ENCODE measurements at regions not wholly inside any gene's neighbourhood (a gene's known extent, or its start where the extent isn't known, plus 50 kb on each side); places are given as distances from the start of the nearest gene placed in this dataset.

- DNase-seq, result no peak
- in situ Hi-C loops (cut with MboI; ENCODE audit: low pct_unique_long_range_greater_than_20kb, low sequenced_read_pairs), result no loop called here
These were observed 73.9 kb downstream of the TEX29 start for GRCh38 chr13:111394211-111394922.

DNA sequence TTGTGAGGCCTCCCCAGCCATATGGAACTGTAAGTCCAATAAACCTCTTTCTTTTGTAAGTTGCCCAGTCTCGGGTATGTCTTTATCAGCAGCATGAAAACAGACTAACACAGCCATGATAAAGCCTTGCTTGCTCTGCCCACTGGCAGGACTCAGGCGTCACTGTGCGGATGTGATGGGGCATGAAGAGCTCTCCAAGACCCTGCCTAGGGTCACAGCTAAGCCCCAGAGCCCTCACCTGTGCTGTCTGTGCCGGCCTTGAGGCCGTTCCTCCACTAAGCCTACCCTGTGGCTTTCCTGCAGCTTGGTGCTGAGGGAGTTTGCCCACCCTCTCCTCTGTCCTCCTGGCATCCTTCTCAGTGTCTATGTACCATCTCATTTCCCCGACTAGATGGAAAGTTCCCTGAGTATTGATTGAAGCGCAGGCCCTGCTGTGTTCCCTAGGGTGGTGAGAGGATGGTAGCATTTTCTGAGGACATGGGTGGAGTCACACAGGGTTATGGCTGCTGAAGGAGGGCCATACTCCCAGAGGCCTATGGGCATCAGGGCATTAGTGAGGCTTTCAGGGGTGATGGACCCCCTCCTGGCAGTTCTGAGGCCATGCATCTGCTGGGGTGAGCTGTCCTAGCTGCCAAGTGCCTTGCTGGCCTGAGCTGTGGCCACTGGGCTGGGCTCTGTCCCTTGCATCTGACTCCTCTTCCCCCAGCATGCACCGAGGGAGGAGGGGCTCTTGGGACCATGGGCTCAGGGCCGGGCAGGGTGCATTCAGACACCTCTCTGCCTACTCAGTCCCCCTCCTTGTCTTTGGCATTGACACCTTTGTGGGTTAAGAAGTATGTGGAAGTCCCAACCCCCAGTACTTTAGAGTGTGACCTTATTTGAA, 75.3 kb downstream of the TEX29 start:
- in situ Hi-C loops (cut with MboI; ENCODE audit: low pct_unique_long_range_greater_than_20kb, low sequenced_read_pairs), result no loop called here
- DNase-seq, result no peak

- in situ Hi-C loops (cut with MboI; ENCODE audit: low pct_unique_long_range_greater_than_20kb, low sequenced_read_pairs), result no loop called here
- DNase-seq, result no peak
These were observed 76.0 kb downstream of the TEX29 start for GRCh38 chr13:111396457-111396856.

- DNase-seq, result no peak
- in situ Hi-C loops (cut with MboI; ENCODE audit: low pct_unique_long_range_greater_than_20kb, low sequenced_read_pairs), result no loop called here
These were observed 76.9 kb downstream of the TEX29 start for GRCh38 chr13:111397202-111397880.

GRCh38 chr13:111398196-111398595, 77.8 kb downstream of the TEX29 start:
- DNase-seq, result no peak
- in situ Hi-C loops (cut with MboI; ENCODE audit: low pct_unique_long_range_greater_than_20kb, low sequenced_read_pairs), result no loop called here

- in situ Hi-C loops (cut with MboI; ENCODE audit: low pct_unique_long_range_greater_than_20kb, low sequenced_read_pairs), result no loop called here
- no peak for DNase-seq
These were observed 78.4 kb downstream of the TEX29 start for GRCh38 chr13:111398715-111399299.

DNA sequence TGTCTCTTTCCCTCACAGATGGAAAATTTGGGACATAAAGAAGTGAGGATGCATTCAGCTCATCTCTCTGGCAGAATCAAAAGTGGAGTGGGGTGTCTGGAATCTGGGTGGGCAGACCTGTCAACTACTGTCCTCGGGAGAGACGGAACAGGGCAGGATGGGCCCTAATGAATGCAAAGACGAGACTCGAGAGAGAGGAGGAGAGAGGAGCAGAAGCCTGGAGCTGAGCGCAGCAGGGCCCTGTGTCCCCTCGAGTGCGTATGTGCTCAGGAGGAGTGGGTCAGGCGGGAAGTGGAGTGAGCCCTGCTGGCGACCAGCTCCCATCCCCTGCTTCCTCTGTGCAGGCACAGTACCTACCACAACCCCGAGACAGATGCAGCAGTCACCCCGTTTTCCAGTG, 78.9 kb downstream of the TEX29 start:
- in situ Hi-C loops (cut with MboI; ENCODE audit: low pct_unique_long_range_greater_than_20kb, low sequenced_read_pairs), result no loop called here
- DNase-seq, result no peak

- no peak for DNase-seq
- in situ Hi-C loops (cut with MboI; ENCODE audit: low pct_unique_long_range_greater_than_20kb, low sequenced_read_pairs), result no loop called here
These were observed 79.5 kb downstream of the TEX29 start for GRCh38 chr13:111399776-111400538.

DNA sequence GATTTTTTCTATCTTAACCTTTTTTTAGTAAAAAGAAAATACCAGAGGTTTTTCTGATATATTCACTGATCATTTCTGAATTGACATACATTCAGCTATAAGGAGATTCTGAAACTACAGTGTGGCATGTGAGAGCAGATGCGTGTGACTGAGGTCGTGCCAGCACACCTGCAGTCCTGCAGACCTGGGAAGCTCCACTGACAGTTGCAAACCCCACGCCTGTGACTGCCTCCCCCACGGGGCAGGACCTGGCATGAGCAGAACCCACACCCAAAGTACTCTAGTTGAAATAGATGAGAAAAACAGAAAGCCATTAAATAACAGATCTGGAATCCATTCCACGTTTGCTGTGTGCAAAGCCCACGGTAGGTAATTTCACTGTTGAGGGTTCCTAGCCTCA, 80.7 kb downstream of the TEX29 start:
- in situ Hi-C loops (cut with MboI; ENCODE audit: low pct_unique_long_range_greater_than_20kb, low sequenced_read_pairs), result no loop called here

DNA sequence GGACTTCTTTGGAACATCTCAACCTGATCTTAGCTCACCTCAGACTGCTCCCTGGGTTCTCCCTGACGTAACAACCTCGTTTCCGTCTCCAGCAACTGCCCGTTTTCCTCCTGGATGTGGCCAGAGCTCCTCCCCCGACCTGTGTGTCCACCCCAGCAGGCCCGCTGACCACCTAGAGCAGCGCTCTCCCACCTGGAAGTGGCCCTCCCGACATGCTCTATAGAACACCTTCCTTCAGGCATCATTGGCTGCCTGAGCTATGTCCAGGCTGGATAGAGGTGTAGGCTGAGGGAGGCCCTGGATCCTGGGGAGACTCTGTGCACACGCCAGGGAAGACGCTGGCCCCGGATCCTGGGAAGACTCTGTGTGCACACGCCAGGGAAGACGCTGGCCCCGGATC, 81.3 kb downstream of the TEX29 start:
- in situ Hi-C loops (cut with MboI; ENCODE audit: low pct_unique_long_range_greater_than_20kb, low sequenced_read_pairs), result no loop called here
- DNase-seq, result no peak

More for the DNA sequence above, 80.7 kb downstream of the TEX29 start:
- DNase-seq, result no peak

DNA sequence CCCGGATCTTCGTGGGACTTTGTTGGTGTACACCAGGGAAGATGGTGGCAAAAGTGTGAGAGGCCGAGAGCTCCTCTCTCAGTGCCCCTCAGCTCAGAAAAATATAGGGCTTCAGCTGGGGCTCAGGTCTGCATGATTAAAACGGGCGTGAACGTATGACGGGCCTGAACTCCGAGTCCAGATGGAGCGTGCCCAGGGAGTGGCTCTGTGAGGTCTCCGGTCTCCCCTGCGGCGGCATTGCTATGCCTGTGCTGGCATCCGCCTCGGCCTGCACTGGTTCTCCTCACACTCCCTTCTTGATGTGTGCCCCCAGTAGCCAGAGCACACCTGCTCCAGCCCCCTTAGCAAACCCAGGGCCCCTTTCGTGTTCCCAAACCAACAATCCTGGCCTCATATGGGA, 82.0 kb downstream of the TEX29 start:
- in situ Hi-C loops (cut with MboI; ENCODE audit: low pct_unique_long_range_greater_than_20kb, low sequenced_read_pairs), result no loop called here
- no peak for DNase-seq

DNA sequence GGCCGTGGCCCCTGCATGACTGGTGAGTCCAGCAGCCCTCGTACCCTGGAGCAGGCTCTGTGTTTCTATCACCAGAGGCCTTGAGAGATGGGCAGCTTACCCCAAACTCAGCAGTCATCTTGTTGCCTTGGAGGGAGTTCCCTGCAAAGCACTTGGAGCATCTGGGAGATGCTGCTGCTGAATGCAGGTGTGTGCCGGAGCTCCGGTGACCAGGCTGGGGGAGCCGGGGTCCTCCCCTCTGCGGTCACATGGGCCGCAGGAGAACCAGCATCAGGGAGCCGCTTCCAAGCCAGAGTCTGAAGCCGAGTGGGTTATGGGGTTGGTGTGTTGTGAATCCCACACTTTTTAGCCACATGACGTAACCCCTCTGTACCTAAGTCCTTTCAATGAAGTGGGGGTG, 82.8 kb downstream of the TEX29 start:
- in situ Hi-C loops (cut with MboI; ENCODE audit: low pct_unique_long_range_greater_than_20kb, low sequenced_read_pairs), result no loop called here
- no peak for DNase-seq

GRCh38 chr13:111404746-111405145, 84.3 kb downstream of the TEX29 start:
- no peak for DNase-seq
- in situ Hi-C loops (cut with MboI; ENCODE audit: low pct_unique_long_range_greater_than_20kb, low sequenced_read_pairs), result no loop called here

GRCh38 chr13:111406636-111407035, 86.2 kb downstream of the TEX29 start:
- DNase-seq, result no peak
- in situ Hi-C loops (cut with MboI; ENCODE audit: low pct_unique_long_range_greater_than_20kb, low sequenced_read_pairs), result no loop called here

- no peak for DNase-seq
- in situ Hi-C loops (cut with MboI; ENCODE audit: low pct_unique_long_range_greater_than_20kb, low sequenced_read_pairs), result no loop called here
These were observed 87.1 kb downstream of the TEX29 start for GRCh38 chr13:111407381-111408131.

DNA sequence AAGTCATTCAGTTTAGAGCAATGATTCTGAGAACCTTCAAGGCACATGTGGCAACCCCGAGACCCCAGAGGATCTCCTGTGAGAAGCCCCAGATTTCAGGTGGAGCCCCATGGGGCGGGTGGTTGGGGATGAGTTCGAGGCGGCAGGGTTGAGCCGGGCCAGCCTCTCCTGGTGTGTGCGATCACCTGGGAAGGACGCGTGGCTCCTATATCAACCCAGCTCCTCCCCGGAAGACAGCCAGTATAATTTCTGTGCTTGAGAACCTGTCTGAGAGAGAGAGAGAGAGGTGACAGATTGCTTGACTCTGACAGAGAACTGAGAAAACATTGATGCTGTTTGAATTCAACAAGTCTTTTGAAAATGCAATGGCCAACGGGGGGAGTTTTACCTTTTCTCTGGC, 89.0 kb downstream of the TEX29 start:
- no peak for DNase-seq
- in situ Hi-C loops (cut with MboI; ENCODE audit: low pct_unique_long_range_greater_than_20kb, low sequenced_read_pairs), result no loop called here

DNA sequence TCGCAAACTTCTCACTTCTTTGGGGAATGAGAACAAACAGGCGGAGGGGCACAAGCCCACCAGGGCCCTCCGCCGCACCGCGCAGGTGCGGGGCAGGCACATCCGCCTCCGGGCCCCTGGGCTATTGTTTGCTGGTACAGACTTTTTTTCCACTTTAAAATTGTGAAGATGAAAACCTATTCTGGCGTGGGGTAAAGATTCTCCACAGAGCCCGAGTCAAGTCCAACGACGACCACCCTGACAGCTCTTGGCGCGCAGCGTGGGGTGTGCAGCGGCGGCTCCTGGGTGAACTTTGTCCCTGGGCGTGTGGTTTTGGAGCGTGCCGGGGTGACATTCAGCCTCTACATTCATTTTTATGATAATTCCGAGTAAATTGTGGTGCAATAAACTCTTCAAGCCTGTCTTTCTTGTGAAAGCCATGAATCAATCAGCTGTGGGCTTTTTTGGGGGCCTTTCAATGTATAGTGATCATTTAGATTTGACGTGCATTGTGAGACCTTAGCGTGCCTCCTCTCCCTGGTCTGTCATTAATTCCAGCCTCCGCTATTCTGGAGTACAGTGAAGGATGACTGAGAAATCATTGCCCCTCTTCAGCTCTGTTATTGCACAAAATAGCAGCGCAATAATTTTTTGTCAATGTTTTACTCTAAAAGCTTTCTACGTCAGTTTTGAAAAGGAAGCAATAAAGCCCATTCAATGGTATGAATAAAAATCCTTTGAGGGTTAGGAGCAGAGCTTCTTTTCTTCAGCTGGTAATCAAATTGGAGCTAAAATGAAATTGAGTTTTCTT, 90.0 kb downstream of the TEX29 start:
- in situ Hi-C loops (cut with MboI; ENCODE audit: low pct_unique_long_range_greater_than_20kb, low sequenced_read_pairs), result no loop called here
- DNase-seq, result no peak
